Colonic mucosa (tissue), 4 donors: ENCODE measurements at regions not wholly inside any gene's neighbourhood (a gene's known extent, or its start where the extent isn't known, plus 50 kb on each side); places are given as distances from the start of the nearest gene placed in this dataset.

Experiments used
- DNase-seq: peaks from one replicate; pipeline ENCODE4 v3.0.0-alpha.2; 2020
- H3K27ac ChIP-seq: fragments of 200-600 bp; one replicate; pipeline ENCODE4 v1.8.0; 2021
- H3K27me3 ChIP-seq: fragments of 200-600 bp; one replicate; pipeline ENCODE4 v1.8.0; 2021
- H3K36me3 ChIP-seq: fragments of 200-600 bp; one replicate; pipeline ENCODE4 v1.8.0; 2021
- H3K4me1 ChIP-seq: fragments of 200-600 bp; one replicate; pipeline ENCODE4 v1.8.0; 2021; ENCODE audit warnings: mild to moderate bottlenecking
- H3K4me3 ChIP-seq: fragments of 200-600 bp; one replicate; pipeline ENCODE4 v1.8.0; 2021
- H3K9ac ChIP-seq, 2 donors: one replicate each; pipeline ENCODE4 v1.7.0; 2013; ENCODE audit warnings: control low read depth in 2 of 2, low read depth in 2 of 2, low read length in 2 of 2
- H3K9me3 ChIP-seq: fragments of 200-600 bp; one replicate; pipeline ENCODE4 v1.8.0; 2021
- CTCF ChIP-seq: fragments of 200-600 bp; IDR thresholded peaks from one replicate; pipeline ENCODE4 v1.8.0; 2022; ENCODE audit warnings: antibody characterized with exemption, mild to moderate bottlenecking
- intact Hi-C: fragments of 100-400 bp; cut with DNase I; formaldehyde crosslinking; loops from one replicate; pipeline ENCODE4 v1.14.1; 2022
- donor health status: healthy.
- donor health status: DM: no; HTN: no; CAD: no.
- donor health status: DM: no; HTN: no; CAD: no.

- Histone ChIP-seq H3K27me3 (no peaks in the 10 kb centered on the region), H3K4me3 (no peak overlapping the region), H3K9ac (no peak overlapping the region), H3K9me3 (no peaks in the 10 kb centered on the region), H3K27ac (no peak overlapping the region), H3K36me3 (no peaks in the 10 kb centered on the region), H3K4me1 (no peaks in the 10 kb centered on the region)
- intact Hi-C loops: no loop called here
- TF ChIP-seq CTCF: no peak
- DNase-seq: no peak
These were observed 196.9 kb downstream of the ANAPC10 start for GRCh38 chr4:144901141-144901540.

- H3K36me3 ChIP-seq: no peaks in the 10 kb centered on the region
- no peak overlapping the region for H3K4me3 ChIP-seq
- H3K27me3 ChIP-seq: no peaks in the 10 kb centered on the region
- no peak for TF ChIP-seq CTCF
- H3K9ac ChIP-seq: no peak overlapping the region
- H3K9me3 ChIP-seq: no peaks in the 10 kb centered on the region
- intact Hi-C loops: no loop called here
- no peaks in the 10 kb centered on the region for H3K4me1 ChIP-seq
- no peak for DNase-seq
- no peak overlapping the region for H3K27ac ChIP-seq
These were observed 195.4 kb downstream of the ANAPC10 start for GRCh38 chr4:144902614-144903013.

GRCh38 chr4:144903953-144904711 lies 193.9 kb downstream of the ANAPC10 start:
- Histone ChIP-seq H3K9me3 (no peaks in the 10 kb centered on the region), H3K4me1 (no peaks in the 10 kb centered on the region), H3K27me3 (no peaks in the 10 kb centered on the region), H3K36me3 (no peaks in the 10 kb centered on the region), H3K9ac (no peak overlapping the region), H3K4me3 (no peak overlapping the region), H3K27ac (no peak overlapping the region)
- DNase-seq: no peak
- intact Hi-C loops: no loop called here
- TF ChIP-seq CTCF: no peak

GRCh38 chr4:144905286-144905685 lies 192.7 kb downstream of the ANAPC10 start:
- Histone ChIP-seq H3K4me3 (no peak overlapping the region), H3K36me3 (no peaks in the 10 kb centered on the region), H3K4me1 (no peaks in the 10 kb centered on the region), H3K27ac (no peak overlapping the region), H3K27me3 (no peaks in the 10 kb centered on the region), H3K9me3 (no peaks in the 10 kb centered on the region), H3K9ac (no peak overlapping the region)
- TF ChIP-seq CTCF: no peak
- intact Hi-C loops: no loop called here
- no peak for DNase-seq

GRCh38 chr4:144906181-144906925 lies 191.6 kb downstream of the ANAPC10 start:
- H3K9ac ChIP-seq: no peak overlapping the region
- H3K27me3 ChIP-seq: no peaks in the 10 kb centered on the region
- no peaks in the 10 kb centered on the region for H3K4me1 ChIP-seq
- TF ChIP-seq CTCF: no peak
- no peaks in the 10 kb centered on the region for H3K36me3 ChIP-seq
- H3K9me3 ChIP-seq: no peaks in the 10 kb centered on the region
- intact Hi-C loops: no loop called here
- no peak overlapping the region for H3K4me3 ChIP-seq
- DNase-seq: no peak
- H3K27ac ChIP-seq: no peak overlapping the region
